Anterior cingulate cortex (tissue), 58 donors: ENCODE measurements at regions not wholly inside any gene's neighbourhood (a gene's known extent, or its start where the extent isn't known, plus 50 kb on each side); places are given as distances from the start of the nearest gene placed in this dataset.
A peak's percentile ranks its signal among the peaks of the same experiment; 100 is the strongest.
"Not testable (repeated sequence)": the region's sequence is repeated elsewhere in the genome, so short reads cannot be mapped to it uniquely, and the experiment has no call there.

Experiments
- DNase-seq, 58 donors: peaks; one replicate each; lab custom pipeline; 2025; lab: John Stamatoyannopoulos, UW

DNA sequence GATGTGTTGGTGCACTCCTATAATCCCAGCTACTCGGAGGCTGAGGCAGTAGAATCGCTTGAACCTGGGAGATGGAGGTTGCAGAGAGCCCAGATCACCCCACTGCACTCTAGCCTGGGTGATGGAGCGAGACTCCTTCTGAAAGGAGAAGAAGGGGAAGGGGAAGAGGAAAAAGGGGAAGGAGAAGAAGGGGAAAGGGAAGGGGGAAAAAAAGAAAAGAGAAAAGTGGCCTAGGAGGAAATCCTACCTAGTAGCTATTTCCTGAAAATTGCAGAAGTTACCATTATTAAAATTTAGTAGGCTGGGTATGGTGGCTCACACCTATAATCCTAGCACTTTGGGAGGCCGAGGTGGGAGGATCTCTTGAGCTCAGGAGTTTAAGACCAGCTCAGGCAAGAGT lies 67.4 kb downstream of the ARRDC3 start:
- no peak for DNase-seq

DNA sequence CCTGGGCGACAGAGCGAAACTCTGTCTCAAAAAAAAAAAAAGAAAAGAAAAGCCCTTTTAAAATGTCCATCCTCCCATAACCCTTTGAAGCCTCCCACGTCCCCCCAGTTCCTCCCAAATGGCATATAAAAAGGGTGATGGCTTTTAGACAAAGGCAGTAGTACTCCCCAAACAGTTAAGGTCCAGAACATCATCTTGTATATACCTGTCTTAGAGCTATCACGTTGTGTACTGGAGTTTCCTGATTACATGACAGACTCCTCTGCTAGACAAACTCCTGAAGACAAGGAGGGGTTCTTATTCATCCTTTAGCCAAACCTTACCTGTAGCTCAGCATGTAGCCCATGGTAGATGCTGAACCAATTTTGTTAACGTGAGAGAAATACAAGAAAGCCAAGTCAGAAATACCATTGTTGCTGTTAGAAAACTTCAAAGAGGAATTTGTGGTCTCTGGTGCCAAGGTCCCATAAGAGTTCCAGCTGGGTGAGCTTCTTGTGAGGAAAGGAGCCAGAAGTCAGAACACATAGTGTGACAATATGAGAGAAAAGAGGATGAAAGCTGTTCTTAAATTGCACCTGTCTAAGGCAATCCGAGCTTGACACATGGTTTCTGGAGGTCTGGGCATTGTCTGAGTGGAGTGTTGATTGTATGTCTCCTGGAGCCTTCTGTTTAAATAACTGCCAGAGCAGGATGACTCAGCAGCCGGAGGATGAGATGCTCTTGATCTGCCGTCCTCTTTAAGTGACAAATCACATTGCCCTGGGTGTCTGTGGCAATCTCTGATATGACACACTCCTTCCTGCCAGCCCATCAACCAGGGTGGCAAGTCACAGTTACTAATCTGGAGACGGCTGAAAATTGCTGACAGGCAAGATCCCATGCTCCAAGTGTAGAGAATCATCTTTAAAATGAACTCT lies 69.1 kb downstream of the ARRDC3 start:
- DNase-seq = peak in 40 of 58 donors; percentile 3 to 79 (median 24)

GRCh38 chr5:91312698-91313097 lies 70.4 kb downstream of the ARRDC3 start:
- DNase-seq = no peak

GRCh38 chr5:91311697-91312501 lies 71.2 kb downstream of the ARRDC3 start:
- DNase-seq = peak in 23 of 58 donors; percentile 2 to 71 (median 13)

DNA sequence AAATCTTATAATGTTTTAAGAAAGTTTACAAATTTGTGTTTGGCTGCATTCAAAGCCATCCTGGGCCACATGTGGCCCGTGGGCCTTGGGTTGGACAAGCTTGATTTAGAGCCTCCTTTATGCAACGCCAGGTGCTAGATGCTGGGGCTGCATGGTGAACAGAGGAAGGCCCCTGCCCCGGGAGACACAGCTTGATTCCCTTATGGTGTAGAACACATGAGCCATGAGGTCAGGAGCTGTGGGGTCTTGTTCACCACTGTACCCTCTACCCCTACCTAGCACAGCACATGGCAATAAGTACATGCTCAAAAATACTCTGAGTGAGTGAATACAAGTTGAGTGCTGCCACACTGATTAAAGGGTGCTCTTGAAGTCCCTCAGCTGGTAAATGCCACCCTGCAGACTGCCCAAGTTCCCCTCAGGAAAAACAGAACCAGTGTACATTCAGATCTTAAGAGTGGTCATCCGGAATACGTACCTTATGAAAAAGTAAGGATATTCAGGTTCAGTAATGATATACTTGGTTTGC lies 71.9 kb downstream of the ARRDC3 start:
- peak in 1 of 58 donors; percentile 33 for DNase-seq

DNA sequence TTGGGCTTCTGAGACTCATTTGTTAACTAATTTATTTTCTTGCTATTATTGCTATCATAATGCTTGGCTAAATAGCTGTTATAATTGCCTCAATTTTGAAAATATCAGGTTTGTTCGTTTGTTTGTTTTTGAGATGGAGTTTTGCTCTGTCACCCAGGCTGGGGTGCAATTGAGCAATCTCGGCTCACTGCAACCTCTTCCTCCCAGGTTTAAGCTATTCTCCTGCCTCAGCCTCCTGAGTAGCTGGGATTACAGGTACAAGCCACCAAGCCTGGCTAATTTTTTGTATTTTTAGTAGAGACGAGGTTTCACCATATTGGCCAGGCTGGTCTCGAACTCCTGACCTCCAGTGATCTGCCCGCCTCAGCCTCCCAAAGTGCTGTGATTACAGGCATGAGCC lies 75.0 kb downstream of the ARRDC3 start:
- DNase-seq = not testable (repeated sequence)

- DNase-seq = no peak
Observed at GRCh38 chr5:91307048-91307447, 76.1 kb downstream of the ARRDC3 start.

DNA sequence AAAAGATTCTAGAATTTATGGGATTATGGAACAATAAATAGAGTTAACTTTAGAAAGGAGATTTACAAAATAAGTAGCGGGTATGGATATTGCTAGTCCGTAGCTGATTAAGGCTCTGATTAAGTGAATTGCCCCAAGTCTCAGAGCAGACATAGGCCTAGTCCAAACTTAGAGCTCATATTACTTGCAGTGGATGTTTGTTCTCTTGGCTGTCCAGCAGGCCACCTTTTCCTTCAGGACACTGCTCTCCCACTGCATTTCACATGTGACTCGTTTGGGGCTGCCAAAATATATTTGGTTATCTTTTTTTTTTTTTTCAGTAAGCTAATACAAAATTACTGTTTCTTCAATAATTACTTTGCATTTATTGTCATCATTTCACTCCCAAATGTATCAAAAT lies 76.6 kb downstream of the ARRDC3 start:
- DNase-seq = no peak

DNA sequence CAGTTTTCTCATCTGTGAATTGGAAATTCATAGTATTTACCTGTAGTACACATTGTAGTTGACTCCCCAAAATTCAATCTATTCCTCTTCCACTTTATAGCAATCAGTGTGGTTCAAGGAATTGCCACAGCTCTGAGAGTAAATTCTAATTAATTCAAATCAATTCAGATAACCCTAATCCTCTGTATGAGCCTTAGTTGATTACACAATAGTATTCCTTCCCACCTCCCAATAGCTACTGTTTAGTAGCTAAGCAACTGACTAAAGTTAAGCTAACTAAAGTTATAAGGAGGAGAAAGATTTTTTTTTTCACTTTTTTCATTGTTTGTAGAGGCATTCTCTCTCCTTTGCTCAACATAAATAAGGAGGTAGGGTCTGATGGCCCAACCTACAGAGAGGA lies 77.5 kb downstream of the ARRDC3 start:
- no peak for DNase-seq

DNA sequence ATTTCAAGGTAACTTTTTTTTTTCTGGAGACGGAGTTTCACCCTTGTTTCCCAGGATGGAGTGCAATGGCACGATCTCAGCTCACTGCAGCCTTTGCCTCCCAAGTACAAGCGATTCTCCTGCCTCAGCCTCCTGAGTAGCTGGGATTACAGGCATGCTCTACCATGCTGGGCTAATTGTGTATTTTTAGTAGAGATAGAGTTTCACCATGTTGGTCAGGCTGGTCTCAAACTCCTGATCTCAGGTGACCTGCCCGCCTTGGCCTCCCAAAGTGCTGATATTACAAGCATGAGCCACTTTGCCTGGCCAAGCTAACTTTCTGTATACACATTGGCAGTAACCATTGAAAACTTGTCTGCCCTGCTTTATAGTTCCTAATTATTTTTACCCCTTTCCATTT lies 79.1 kb downstream of the ARRDC3 start:
- not testable (repeated sequence) for DNase-seq

DNA sequence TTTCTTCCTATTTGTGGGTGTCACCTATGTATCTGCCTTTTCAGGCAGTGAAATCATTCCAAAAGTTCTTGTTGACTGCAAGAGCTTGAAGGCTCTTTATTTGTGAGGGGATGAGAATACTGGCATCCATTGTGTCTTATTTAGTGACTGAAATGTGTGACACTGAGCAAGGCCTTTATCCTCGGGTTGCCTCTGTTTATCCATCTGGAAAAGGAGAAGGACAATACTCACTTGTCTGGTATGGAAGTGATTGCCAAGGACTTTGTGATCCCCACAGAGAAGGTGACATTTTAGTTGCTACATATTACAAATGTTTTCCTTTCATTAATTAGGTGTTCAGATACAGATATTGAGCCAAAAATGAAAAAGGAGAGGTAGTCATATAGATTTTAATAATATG lies 80.2 kb downstream of the ARRDC3 start:
- DNase-seq = peak in 15 of 58 donors; percentile 4 to 82 (median 15)

DNA sequence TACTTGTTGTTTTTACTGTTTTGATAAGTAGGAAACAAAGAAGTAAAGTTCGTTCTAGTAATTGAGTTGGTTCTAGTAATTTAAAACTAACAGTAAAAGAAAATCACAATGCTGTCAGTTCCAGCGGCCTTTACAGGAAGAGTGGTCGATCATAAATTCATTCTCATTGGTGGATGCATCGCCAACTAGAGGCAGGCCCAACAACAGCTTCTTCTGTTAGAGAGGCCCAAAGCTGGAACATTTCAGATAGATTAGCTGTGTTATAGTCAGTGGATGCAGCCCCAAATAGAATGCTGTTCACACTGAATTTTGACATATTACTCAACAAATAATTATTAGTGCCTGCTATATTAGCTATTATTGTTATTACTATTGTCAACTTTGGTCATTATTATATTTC lies 80.8 kb downstream of the ARRDC3 start:
- peak in 1 of 58 donors; percentile 7 for DNase-seq

GRCh38 chr5:91301106-91301846 lies 81.8 kb downstream of the ARRDC3 start:
- no peak for DNase-seq

DNA sequence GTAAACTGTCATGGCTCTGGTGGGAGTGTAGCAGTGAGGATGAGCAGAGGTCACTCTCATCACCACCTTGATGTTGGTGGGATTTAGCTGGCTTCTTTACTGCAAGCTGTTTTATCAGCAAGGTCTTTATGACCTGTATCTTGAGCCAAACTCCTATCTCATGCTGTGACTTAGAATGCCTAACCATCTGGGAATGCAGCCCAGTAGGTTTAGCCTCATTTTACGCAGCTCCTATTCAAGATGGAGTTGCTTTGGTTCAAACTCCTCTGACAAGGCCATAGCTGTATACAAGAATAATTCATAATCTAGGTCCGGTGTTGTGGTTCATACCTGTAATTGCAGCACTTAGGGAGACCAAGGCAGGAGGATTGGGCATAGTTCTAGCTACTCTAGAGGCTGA lies 85.1 kb downstream of the ARRDC3 start:
- no peak for DNase-seq

- DNase-seq = peak in 5 of 58 donors; percentile 3 to 44 (median 7)
Observed at GRCh38 chr5:91296674-91297143, 86.4 kb downstream of the ARRDC3 start.

- DNase-seq = not testable (repeated sequence)
Observed at GRCh38 chr5:91296102-91296501, 87.0 kb downstream of the ARRDC3 start.

- DNase-seq = no peak
Observed at GRCh38 chr5:91293131-91293530, 90.0 kb downstream of the ARRDC3 start.

DNA sequence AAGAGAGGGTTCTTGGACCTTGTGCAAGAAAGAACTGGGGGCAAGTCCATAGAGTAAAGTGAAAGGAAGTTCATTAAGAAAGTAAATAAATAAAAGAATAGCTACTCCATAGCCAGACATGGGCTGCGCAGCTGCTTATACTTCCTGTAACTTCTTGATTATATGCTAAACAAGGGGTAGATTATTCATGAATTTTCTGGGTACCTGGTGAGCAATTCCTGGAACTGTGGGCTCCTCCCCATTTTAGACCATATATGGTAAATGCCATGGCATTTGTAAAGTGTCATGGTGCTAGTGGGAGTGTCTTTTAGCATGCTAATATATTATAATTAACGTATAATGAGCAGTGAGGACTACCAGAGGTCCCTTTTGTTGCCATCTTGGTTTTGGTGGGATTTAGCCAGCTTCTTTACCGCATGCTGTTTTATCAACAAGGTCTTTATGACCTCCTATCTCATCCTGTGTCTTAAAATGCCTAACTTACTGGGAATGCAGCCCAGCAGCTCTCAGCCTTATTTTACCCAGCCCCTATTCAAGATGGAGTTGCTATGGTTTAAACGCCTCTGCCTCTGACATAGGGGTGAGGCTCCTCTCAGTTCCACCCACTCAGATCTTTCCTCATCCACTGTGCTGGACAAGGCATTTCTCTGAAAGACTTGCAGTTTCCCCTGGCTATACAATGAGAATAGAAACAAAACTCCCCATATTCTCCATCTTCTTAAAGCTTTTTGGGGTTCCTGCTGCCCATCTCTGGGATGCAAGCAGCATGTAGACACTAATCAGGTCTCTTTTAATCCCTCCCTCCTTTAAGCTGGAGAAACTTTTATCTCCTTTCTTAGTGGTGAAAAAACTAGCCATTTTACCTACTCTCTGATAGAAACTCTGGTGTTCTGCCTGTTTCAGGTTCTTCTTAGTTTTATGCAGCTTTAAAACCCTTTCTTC lies 91.2 kb downstream of the ARRDC3 start:
- no peak for DNase-seq
